ENCODE measurements at regions not wholly inside any gene's neighbourhood (a gene's known extent, or its start where the extent isn't known, plus 50 kb on each side); places are given as distances from the start of the nearest gene placed in this dataset.

DNA sequence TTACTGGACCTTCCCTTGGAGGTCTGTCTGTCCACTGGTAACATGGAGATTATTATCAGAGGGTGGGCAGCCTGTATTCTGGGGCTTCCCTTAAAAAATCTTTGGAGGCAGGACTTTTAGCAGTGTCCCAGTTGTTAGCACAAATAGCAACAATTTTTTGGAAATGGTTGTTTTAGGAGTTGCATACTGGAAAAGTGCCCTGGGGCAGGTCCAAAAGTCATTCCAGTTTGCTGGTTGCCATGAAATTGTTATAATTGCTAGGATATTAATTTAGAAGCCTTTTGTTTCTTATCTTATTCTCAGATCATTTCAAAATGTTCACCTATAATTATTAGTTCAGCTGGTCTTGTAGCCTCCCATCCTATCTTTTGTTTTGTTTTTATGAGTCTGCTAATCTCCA is 71.0 kb downstream of the PTGS2 start:
- Histone ChIP-seq H3K4me3 (no peak overlapping the region), H3K27ac (no peak overlapping the region)
- no peak for DNase-seq (ENCODE audit: low spot score)
- TF ChIP-seq, protein P1, sequence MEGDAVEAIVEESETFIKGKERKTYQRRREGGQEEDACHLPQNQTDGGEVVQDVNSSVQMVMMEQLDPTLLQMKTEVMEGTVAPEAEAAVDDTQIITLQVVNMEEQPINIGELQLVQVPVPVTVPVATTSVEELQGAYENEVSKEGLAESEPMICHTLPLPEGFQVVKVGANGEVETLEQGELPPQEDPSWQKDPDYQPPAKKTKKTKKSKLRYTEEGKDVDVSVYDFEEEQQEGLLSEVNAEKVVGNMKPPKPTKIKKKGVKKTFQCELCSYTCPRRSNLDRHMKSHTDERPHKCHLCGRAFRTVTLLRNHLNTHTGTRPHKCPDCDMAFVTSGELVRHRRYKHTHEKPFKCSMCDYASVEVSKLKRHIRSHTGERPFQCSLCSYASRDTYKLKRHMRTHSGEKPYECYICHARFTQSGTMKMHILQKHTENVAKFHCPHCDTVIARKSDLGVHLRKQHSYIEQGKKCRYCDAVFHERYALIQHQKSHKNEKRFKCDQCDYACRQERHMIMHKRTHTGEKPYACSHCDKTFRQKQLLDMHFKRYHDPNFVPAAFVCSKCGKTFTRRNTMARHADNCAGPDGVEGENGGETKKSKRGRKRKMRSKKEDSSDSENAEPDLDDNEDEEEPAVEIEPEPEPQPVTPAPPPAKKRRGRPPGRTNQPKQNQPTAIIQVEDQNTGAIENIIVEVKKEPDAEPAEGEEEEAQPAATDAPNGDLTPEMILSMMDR (IDR thresholded peaks at IDR 0.05), result no peak

DNA sequence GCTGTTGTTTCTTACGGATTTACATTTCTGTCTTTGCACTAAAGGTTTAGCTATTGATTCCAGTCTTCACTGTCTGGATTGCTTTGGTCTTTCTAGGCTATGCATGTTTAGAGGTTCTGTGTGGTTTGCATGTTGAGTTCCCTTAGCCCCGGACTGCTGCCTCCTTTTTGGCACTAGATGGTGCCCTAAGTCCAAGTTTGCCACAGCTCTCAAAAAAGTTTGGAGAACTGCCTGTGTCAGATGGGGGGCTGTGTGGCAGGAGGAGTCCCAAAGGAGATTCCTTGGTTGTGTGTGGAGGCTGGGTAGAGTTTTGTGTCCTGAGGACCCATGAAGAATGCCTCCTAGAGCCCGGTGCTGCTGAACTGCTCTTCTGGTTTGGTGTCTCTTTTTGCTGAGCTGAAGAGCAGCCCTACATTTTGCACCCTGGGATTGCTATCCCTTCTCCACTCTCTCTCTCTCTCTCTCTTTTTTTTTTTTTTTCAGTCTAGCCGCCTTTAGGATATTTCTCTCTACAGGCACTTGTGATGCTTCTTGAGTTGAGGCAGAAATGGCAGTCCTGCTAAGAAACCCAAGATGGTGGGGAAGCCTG is 74.4 kb downstream of the PTGS2 start:
- H3K4me3 ChIP-seq, result no peak overlapping the region
- no peak for DNase-seq (ENCODE audit: low spot score)

DNA sequence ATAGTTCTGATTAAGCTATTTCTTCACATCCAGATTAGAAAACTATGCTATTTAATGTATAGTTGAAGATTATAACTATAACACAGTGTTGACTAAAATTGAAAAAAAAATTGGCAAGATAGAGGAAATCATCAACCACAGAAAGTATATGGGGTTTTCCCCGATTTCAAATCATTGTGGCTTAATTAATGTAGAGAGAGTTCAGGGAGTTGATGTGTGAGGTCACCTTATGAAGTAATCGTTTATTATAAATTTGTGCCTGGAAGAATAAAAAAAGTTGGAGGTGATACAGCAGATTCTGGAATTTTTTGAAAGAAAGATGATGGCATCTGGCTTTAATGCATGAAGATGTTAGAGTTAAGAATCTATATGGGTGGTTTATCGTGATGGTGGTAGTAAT is 84.3 kb downstream of the PTGS2 start:
- no peak for DNase-seq (ENCODE audit: low spot score)

More for the DNA sequence above, 74.4 kb downstream of the PTGS2 start:
- H3K27ac ChIP-seq, result no peak overlapping the region
- TF ChIP-seq, protein P1 (IDR thresholded peaks at IDR 0.05), result peak; percentile 32

DNA sequence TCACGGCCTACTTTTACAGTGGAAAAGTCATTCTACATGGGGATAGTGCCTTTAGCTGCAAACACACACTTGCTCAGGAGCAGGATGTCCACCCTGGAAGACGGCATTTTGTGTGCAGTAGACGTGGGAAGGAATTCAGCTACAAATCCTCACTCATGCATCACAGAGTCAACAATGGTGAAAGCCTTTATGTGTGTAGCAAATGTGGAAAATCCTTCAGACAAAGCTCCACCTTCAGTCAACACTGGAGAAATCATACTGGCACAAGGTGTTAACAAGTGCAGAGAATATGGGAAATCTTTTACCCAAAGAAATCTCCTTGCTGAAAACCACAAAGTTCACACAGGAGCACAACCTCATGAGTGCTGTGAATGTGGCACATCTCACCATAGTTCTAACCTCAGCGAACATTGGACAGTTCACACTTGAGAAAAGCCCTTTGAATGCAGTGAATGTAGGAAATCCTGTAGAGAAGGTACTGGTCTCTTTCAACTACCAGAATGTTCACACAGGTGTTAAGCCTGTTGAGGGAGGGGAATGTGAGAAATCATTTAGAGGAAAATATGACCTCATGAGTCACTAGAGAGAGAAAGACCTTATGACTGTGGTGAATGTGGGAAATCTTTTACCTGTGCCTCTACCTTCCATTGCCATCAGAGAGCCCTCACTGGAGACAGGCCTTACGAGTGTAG is 101.8 kb downstream of the PTGS2 start:
- no peak overlapping the region for H3K27ac ChIP-seq
- no peak for DNase-seq (ENCODE audit: low spot score)
- TF ChIP-seq, protein P1 (IDR thresholded peaks at IDR 0.05), result no peak
- H3K4me3 ChIP-seq, result no peak overlapping the region

More for the DNA sequence above, 84.3 kb downstream of the PTGS2 start:
- Histone ChIP-seq H3K4me3 (no peak overlapping the region), H3K27ac (no peak overlapping the region)
- TF ChIP-seq, protein P1 (IDR thresholded peaks at IDR 0.05), result no peak

DNA sequence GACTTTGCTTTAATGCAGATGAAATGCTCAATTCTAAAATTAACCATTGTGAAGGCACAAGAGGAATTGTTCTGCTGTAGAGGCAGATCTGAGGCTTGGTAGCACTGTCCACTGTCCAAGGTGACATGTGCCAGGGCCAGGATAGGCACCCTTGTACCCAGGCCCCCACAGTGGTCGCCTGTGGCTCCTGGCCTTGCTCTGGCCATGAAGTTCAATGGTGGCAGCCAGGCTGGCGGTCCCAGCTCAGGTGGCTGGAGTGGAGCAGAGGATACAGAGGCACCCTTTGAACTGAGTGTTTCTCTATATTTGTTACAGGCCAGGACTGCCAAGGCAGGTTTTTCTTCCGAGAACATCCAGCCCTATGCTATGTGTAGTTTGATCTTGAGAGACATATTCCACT is 102.6 kb downstream of the PTGS2 start:
- Histone ChIP-seq H3K27ac (no peak overlapping the region), H3K4me3 (no peak overlapping the region)
- DNase-seq (ENCODE audit: low spot score), result no peak
- TF ChIP-seq, protein P1 (IDR thresholded peaks at IDR 0.05), result no peak

DNA sequence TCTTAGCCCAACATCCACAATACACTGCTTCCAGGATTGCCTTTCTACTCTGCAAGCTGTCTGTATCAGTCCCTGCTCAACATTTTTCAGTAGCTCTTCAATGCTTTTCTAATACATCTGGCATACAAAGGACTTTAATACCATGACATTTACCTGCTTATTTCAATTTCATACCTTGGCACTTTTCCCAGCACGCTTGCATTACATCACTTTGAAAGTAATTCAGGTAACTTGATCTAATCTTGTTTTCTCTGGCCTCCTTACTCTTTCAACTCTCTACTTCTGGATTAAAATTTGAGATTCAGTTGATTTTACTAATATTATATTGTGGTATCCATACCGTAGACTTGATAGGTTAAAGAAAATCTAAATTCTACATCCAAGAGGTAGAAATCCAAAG is 103.0 kb downstream of the PTGS2 start:
- Histone ChIP-seq H3K27ac (no peak overlapping the region), H3K4me3 (no peak overlapping the region)
- TF ChIP-seq, protein P1 (IDR thresholded peaks at IDR 0.05), result no peak
- DNase-seq (ENCODE audit: low spot score), result no peak

DNA sequence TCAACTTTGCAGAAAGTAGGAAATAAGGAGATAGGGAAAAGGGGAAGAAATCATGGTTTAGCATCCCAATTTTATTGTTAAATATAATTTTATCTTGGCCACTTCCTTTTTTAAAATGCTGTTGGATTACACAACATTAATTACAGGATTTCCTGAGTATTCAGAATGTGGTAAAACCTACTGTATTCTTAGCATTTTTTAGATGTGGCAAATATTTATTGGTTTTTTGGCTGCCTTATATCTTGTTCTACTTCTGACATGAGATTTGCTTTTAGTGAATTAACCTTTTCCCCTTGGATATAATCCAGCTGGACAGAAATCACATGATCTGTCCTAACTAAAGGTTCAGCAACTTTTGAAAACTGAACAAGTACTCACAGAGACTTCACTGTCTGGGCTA is 104.9 kb downstream of the PTGS2 start:
- DNase-seq (ENCODE audit: low spot score), result no peak
- TF ChIP-seq, protein P1 (IDR thresholded peaks at IDR 0.05), result no peak
- no peak overlapping the region for H3K4me3 ChIP-seq

More for the DNA sequence above, 104.9 kb downstream of the PTGS2 start:
- H3K27ac ChIP-seq, result no peak overlapping the region
